ENCODE measurements at regions not wholly inside any gene's neighbourhood (a gene's known extent, or its start where the extent isn't known, plus 50 kb on each side); places are given as distances from the start of the nearest gene placed in this dataset.

- TF ChIP-seq NR2C2 (CRISPR knock-in tag; IDR thresholded peaks at IDR 0.05): no peak
- no peak for TF ChIP-seq ATF2 (CRISPR knock-in tag; IDR thresholded peaks at IDR 0.05; ENCODE audit: borderline replicate concordance, low read depth)
- TF ChIP-seq ATF1 (CRISPR knock-in tag; IDR thresholded peaks at IDR 0.05): no peak
- TF ChIP-seq ETV6 (CRISPR knock-in tag; IDR thresholded peaks at IDR 0.05): no peak
- no peak for TF ChIP-seq MAX (CRISPR knock-in tag; IDR thresholded peaks at IDR 0.05)
- TF ChIP-seq GRHL2 (CRISPR knock-in tag; IDR thresholded peaks at IDR 0.05; ENCODE audit: insufficient replicate concordance, severe bottlenecking): no peak
- no peak for TF ChIP-seq CBFB (CRISPR knock-in tag; IDR thresholded peaks at IDR 0.05; ENCODE audit: low read depth)
- no peak for TF ChIP-seq ZNF416 (CRISPR knock-in tag; IDR thresholded peaks at IDR 0.05)
These were observed 81.8 kb downstream of the MINAR1 start (continued) for GRCh38 chr15:79513940-79514339.

- no peaks in the 10 kb centered on the region for H3K36me3 Mint-ChIP-seq
- H3K27ac Mint-ChIP-seq: no peak overlapping the region
- H3K27me3 Mint-ChIP-seq (ENCODE audit: low read depth): no peaks in the 10 kb centered on the region
- H3K4me3 Mint-ChIP-seq: no peak overlapping the region
- H3K4me1 Mint-ChIP-seq: peaks cover 8% of the 10 kb centered on the region
- ChIA-PET CTCF (no interaction called here), POLR2A (no interaction called here)
- no peak for ATAC-seq
- no peak for TF ChIP-seq ZBTB21 (CRISPR knock-in tag; IDR thresholded peaks at IDR 0.05; ENCODE audit: borderline replicate concordance)
- TF ChIP-seq SOX15 (CRISPR knock-in tag; IDR thresholded peaks at IDR 0.05): no peak
- no peak for TF ChIP-seq AR (CRISPR knock-in tag; IDR thresholded peaks at IDR 0.05)
- no peak for TF ChIP-seq SMAD4 (CRISPR knock-in tag; IDR thresholded peaks at IDR 0.05)
- TF ChIP-seq NR3C1 (CRISPR knock-in tag; conservative IDR thresholded peaks at IDR 0.05; ENCODE audit: low read depth): no peak
- TF ChIP-seq EMX1 (CRISPR knock-in tag; IDR thresholded peaks at IDR 0.05): no peak
- DNase-seq (ENCODE audit: low spot score): no peak
- H3K9me3 Mint-ChIP-seq: peaks cover 6% of the 10 kb centered on the region
These were observed 83.3 kb downstream of the MINAR1 start for GRCh38 chr15:79515300-79516027.

- Mint-ChIP-seq H3K4me3 (no peak overlapping the region), H3K27ac (no peak overlapping the region), H3K4me1 (peaks cover 13% of the 10 kb centered on the region), H3K9me3 (peaks cover 6% of the 10 kb centered on the region), H3K27me3 (ENCODE audit: low read depth) (no peaks in the 10 kb centered on the region), H3K36me3 (no peaks in the 10 kb centered on the region)
- ChIA-PET POLR2A (no interaction called here), CTCF (no interaction called here)
- DNase-seq (ENCODE audit: low spot score): no peak
- ATAC-seq: peak; percentile 70
- TF ChIP-seq ZNF317 (CRISPR knock-in tag; IDR thresholded peaks at IDR 0.05; ENCODE audit: borderline replicate concordance, low read depth) (no peak), RELA (CRISPR knock-in tag; IDR thresholded peaks at IDR 0.05; ENCODE audit: borderline replicate concordance) (no peak), ZNF263 (CRISPR knock-in tag; IDR thresholded peaks at IDR 0.05; ENCODE audit: low read depth) (no peak), CTCF (IDR thresholded peaks at IDR 0.05) (no peak), HMGXB4 (CRISPR knock-in tag; IDR thresholded peaks at IDR 0.05) (no peak), ZNF396 (CRISPR knock-in tag; IDR thresholded peaks at IDR 0.05; ENCODE audit: borderline replicate concordance) (no peak), IRF2 (CRISPR knock-in tag; IDR thresholded peaks at IDR 0.05; ENCODE audit: borderline replicate concordance, low read depth) (no peak), CREM (CRISPR knock-in tag; IDR thresholded peaks at IDR 0.05) (no peak), FOXP1 (CRISPR knock-in tag; IDR thresholded peaks at IDR 0.05; ENCODE audit: borderline replicate concordance) (no peak), ESRRA (CRISPR knock-in tag; IDR thresholded peaks at IDR 0.05; ENCODE audit: borderline replicate concordance) (no peak)
These were observed 84.0 kb downstream of the MINAR1 start for GRCh38 chr15:79516155-79516554.

Measured in WTC11 (cell line).